ENCODE measurements at regions not wholly inside any gene's neighbourhood (a gene's known extent, or its start where the extent isn't known, plus 50 kb on each side); places are given as distances from the start of the nearest gene placed in this dataset.

DNA sequence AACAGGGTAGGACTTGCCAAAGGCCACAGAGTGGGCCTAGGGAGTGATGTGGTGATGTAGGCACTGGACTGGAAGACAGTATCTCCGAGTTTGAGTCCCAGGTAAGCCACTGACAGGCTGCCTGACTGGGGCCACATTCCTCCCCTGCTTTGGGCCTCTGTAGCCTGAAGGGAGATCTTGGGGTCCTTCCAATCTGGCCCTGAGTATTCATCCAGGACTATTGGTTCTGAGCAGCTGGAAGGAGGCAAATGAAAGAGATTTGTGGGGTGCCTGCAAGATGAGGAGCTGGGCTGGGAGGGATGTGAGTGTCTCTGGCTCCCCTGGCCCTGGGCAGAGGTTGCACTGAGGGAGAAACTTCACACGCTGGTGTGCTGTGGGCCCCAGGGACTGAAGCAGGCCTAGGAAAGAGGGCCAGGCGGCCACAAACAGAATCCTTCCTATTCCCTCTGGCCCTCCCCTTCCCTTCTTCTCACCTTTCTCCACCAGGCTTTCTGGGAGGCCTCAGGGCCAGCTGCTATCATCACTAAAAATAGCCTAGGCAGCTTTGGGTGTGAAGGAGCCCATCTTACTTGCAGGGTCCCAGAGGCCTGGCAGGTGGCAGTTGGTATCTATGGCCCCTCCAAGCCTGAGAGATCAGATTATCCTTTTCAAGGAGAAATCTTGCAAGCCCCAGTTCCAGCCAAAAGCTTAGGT lies 70.1 kb downstream of the PJA1 start:
- no peak overlapping the region for H3K4me3 ChIP-seq (ENCODE audit: low read depth, low read length)
- no peak for DNase-seq (ENCODE audit: low read depth)
- TF ChIP-seq, protein P1, sequence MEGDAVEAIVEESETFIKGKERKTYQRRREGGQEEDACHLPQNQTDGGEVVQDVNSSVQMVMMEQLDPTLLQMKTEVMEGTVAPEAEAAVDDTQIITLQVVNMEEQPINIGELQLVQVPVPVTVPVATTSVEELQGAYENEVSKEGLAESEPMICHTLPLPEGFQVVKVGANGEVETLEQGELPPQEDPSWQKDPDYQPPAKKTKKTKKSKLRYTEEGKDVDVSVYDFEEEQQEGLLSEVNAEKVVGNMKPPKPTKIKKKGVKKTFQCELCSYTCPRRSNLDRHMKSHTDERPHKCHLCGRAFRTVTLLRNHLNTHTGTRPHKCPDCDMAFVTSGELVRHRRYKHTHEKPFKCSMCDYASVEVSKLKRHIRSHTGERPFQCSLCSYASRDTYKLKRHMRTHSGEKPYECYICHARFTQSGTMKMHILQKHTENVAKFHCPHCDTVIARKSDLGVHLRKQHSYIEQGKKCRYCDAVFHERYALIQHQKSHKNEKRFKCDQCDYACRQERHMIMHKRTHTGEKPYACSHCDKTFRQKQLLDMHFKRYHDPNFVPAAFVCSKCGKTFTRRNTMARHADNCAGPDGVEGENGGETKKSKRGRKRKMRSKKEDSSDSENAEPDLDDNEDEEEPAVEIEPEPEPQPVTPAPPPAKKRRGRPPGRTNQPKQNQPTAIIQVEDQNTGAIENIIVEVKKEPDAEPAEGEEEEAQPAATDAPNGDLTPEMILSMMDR (conservative IDR thresholded peaks at IDR 0.05; ENCODE audit: low read depth, low read length) = no peak

- no peak for DNase-seq (ENCODE audit: low read depth)
- no peak overlapping the region for H3K4me3 ChIP-seq (ENCODE audit: low read depth, low read length)
- TF ChIP-seq, protein P1 (conservative IDR thresholded peaks at IDR 0.05; ENCODE audit: low read depth, low read length) = peak; percentile 60
Measured at GRCh38 chrX:69093960-69094871, 71.0 kb downstream of the PJA1 start.

DNA sequence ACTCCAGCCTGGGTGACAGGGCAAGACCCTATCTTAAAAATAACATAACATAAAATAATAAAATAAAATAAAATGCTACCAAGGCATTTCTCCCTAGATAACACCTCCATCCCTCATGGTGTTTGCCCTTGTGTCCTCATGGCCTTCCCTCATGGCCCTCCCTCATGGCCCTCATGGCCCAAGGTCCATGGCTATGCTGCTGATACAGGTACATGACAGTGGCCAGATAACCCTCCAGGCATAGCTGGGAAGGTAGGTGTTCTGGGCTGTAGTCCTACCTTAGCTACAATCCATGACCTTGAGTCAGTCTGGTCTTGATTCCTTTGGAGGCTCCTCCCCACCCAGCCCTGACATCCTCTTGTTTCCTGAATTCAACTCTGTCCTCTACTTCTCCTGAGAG lies 75.2 kb downstream of the PJA1 start:
- TF ChIP-seq, protein P1 (conservative IDR thresholded peaks at IDR 0.05; ENCODE audit: low read depth, low read length) = no peak
- no peak overlapping the region for H3K4me3 ChIP-seq (ENCODE audit: low read depth, low read length)
- no peak for DNase-seq (ENCODE audit: low read depth)

GRCh38 chrX:69089203-69089602 lies 76.0 kb downstream of the PJA1 start:
- no peak for DNase-seq (ENCODE audit: low read depth)
- TF ChIP-seq, protein P1 (conservative IDR thresholded peaks at IDR 0.05; ENCODE audit: low read depth, low read length) = no peak
- no peak overlapping the region for H3K4me3 ChIP-seq (ENCODE audit: low read depth, low read length)

DNA sequence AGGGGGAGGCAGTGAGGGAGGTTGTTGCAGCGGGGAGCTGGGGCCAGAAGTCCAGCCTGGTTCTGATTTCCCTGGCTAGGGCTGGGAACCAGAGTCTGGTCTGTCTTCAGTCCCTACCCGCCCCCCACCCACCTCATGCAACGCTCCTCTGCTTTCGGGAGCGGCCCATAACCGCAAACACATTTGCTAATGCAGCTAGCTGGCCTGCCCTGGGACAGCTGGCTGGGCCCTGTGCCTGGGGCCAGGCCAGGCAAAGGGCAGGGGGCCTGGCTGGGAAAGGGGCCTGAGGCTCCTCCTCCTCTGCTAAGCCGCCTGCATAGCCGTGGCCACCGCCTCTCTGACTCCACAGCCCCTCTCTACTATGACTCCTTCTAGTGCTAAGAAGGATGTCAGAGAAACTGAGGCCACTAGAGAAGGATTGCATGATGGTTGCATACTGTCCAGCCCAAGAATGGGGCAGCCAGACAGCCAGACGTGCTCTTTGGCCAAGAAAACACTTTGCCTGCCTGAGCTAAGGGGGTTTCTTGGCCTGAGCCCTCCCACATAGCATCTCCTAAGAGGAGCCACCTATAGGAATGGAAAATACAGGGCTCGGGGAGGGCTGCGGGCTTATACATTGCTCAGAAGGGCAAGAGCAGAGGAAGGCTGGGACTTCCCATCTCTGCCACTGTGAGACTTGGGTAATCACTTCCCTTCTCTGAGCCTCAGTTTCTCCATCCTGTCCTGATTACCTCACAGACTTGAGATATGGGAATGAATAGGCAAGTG lies 76.9 kb downstream of the PJA1 start:
- TF ChIP-seq, protein P1 (conservative IDR thresholded peaks at IDR 0.05; ENCODE audit: low read depth, low read length) = no peak

DNA sequence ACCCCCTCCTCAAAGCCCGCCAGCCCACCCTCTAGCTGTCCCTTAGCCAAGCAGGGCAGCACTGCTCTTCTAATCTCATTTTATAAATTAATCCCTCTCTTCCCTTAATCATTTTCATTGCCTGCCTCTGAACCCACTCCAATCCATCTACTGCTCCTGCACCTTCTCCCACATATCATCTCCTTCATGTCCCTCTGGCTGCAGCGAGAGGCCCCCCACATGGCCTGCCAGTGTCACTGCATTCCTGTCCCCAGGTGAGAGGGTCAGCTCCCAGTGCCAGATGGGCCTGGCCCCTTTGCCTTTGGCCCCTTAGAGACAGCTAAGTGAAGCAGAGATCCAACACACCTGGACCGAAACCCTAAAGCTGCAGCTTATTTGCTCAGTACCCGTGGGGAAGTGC lies 79.4 kb downstream of the PJA1 start:
- TF ChIP-seq, protein P1 (conservative IDR thresholded peaks at IDR 0.05; ENCODE audit: low read depth, low read length) = no peak

More for the DNA sequence above, 76.9 kb downstream of the PJA1 start:
- no peak for DNase-seq (ENCODE audit: low read depth)
- H3K4me3 ChIP-seq (ENCODE audit: low read depth, low read length) = no peak overlapping the region

More for the DNA sequence above, 79.4 kb downstream of the PJA1 start:
- no peak overlapping the region for H3K4me3 ChIP-seq (ENCODE audit: low read depth, low read length)
- no peak for DNase-seq (ENCODE audit: low read depth)
